Prostate gland (tissue), 2 donors: ENCODE measurements at regions not wholly inside any gene's neighbourhood (a gene's known extent, or its start where the extent isn't known, plus 50 kb on each side); places are given as distances from the start of the nearest gene placed in this dataset.

Experiments used
- CTCF ChIP-seq, 4 experiments: fragments of 200-600 bp in 2 of 4; fragments of 450-650 bp in 2 of 4; sonication (generic) in 2 of 4; IDR thresholded peaks; 1 replicate in 3 of 4; 2 replicates in 1 of 4; pipeline ENCODE4 v1.5.1; 2016 to 2019; ENCODE audit warnings: antibody characterized with exemption in 4 of 4, mild to moderate bottlenecking in 2 of 4, moderate library complexity in 2 of 4
- POLR2A ChIP-seq: fragments of 450-650 bp; IDR thresholded peaks from one replicate; pipeline ENCODE4 v1.6.1; 2016; ENCODE audit warnings: antibody characterized with exemption, mild to moderate bottlenecking
- POLR2AphosphoS5 ChIP-seq: sonication (generic); formaldehyde crosslinking; IDR thresholded peaks from one replicate; pipeline ENCODE4 v1.6.1; 2017; ENCODE audit warnings: antibody characterized with exemption

- TF ChIP-seq CTCF (IDR thresholded peaks at IDR 0.05) (no peak), POLR2AphosphoS5 (no peak), POLR2A (no peak)
These were observed 284.5 kb downstream of the CBLN1 start for GRCh38 chr16:48997081-48997615.
